HCT116 (cell line): ENCODE measurements at regions not wholly inside any gene's neighbourhood (a gene's known extent, or its start where the extent isn't known, plus 50 kb on each side); places are given as distances from the start of the nearest gene placed in this dataset.

Experiments
- ATAC-seq: fragments of 200-7000 bp; cut with Tn5 transposase; 2 replicates; pipeline ENCODE4 v1.9.1; 2020; ENCODE audit warnings: mild to moderate bottlenecking, moderate library complexity
- BruUV-seq: library from RNA; stranded (reverse); fragments of 400-500 nt; replicated peaks from 2 replicates; lab custom pipeline; 2021; lab: Mats Ljungman, UMichigan
- CTCF ChIA-PET: fragments of 300-600 bp; sonication (Branson Sonifier 250); formaldehyde crosslinking; loops from one replicate; lab custom pipeline; 2021; ENCODE audit warnings: antibody characterized with exemption; lab: Charles Lee
- POLR2A ChIA-PET: fragments of 300-600, 350-600 bp; sonication (Branson Sonifier 250); formaldehyde crosslinking; loops from one replicate; lab custom pipeline; 2021; ENCODE audit warnings: antibody characterized with exemption; lab: Charles Lee
- RAD21 ChIA-PET, 2 experiments: fragments of 300-600 bp; sonication (Branson Sonifier 250); formaldehyde crosslinking; loops; one replicate each; lab custom pipeline; 2023; ENCODE audit warnings: low total read pairs in 2 of 2; ENCODE audit not compliant: uncharacterized antibody in 2 of 2, unreplicated experiment in 2 of 2, low non-redundant PET in 1 of 2; lab: Charles Lee
- DNase-seq: peaks from one replicate; pipeline ENCODE4 v3.0.0-alpha.2; 2010; ENCODE audit warnings: low read depth, low spot score
- H2AFZ ChIP-seq: fragments of 200-600 bp; shearing (Covaris generic), sonication (generic); 2 replicates; pipeline ENCODE4 v1.6.1; 2017; ENCODE audit warnings: low read depth, mixed run types, mixed read lengths, antibody characterized with exemption, low read length; ENCODE audit not compliant: poor library complexity, severe bottlenecking
- H3K27ac ChIP-seq: 2 replicates; pipeline ENCODE4 v1.5.1; 2012; ENCODE audit warnings: low read depth, low read length
- H3K27me3 ChIP-seq: fragments of 200-600 bp; sonication (generic); 2 replicates; pipeline ENCODE4 v1.6.1; 2016; ENCODE audit warnings: mixed run types, low read length, mixed read lengths; ENCODE audit not compliant: insufficient read depth
- H3K36me3 ChIP-seq, 2 experiments: fragments of 200-500 bp in 1 of 2; fragments of 200-600 bp in 1 of 2; sonication (Bioruptor generic) in 1 of 2; sonication (generic) in 1 of 2; 2 replicates each; pipeline versions ENCODE4 v1.5.1 to v1.6.1; 2014 to 2016; ENCODE audit warnings: low read length in 2 of 2, inconsistent platforms in 1 of 2, mixed read lengths in 1 of 2, mixed run types in 1 of 2; ENCODE audit not compliant: insufficient read depth in 2 of 2, control insufficient read depth in 1 of 2
- H3K4me1 ChIP-seq, 2 experiments: fragments of 200-600 bp in 1 of 2; sonication (generic) in 1 of 2; 2 replicates each; pipeline versions ENCODE4 v1.5.1 to v1.6.1; 2012 to 2017; ENCODE audit warnings: low read length in 2 of 2, inconsistent platforms in 1 of 2, mild to moderate bottlenecking in 1 of 2, mixed read lengths in 1 of 2, mixed run types in 1 of 2, moderate library complexity in 1 of 2; ENCODE audit not compliant: insufficient read depth in 2 of 2, control insufficient read depth in 1 of 2
- H3K4me2 ChIP-seq: fragments of 200-600 bp; sonication (generic); 2 replicates; pipeline ENCODE4 v1.6.1; 2017; ENCODE audit warnings: mixed run types, low read length, mixed read lengths
- H3K4me3 ChIP-seq, 2 experiments: fragments of 200-600 bp in 1 of 2; sonication (generic) in 1 of 2; replicated peaks in 1 of 2; 2 replicates each; pipeline ENCODE4 v1.5.1; 2011 to 2016; ENCODE audit warnings: low read length in 2 of 2, control low read depth in 1 of 2, low read depth in 1 of 2, mild to moderate bottlenecking in 1 of 2, mixed read lengths in 1 of 2, mixed run types in 1 of 2
- H3K79me2 ChIP-seq: fragments of 200-600 bp; sonication (generic); 2 replicates; pipeline ENCODE4 v1.6.1; 2017; ENCODE audit warnings: mild to moderate bottlenecking, mixed run types, low read length, moderate library complexity, mixed read lengths; ENCODE audit not compliant: insufficient read depth
- H3K9ac ChIP-seq: fragments of 200-600 bp; sonication (generic); 2 replicates; pipeline ENCODE4 v1.6.1; 2016; ENCODE audit warnings: low read length, mixed read lengths
- H3K9me2 ChIP-seq: fragments of 200-600 bp; sonication (generic), shearing (Covaris generic); 2 replicates; pipeline ENCODE4 v1.6.1; 2017; ENCODE audit warnings: mixed run types, mild to moderate bottlenecking, moderate library complexity; ENCODE audit not compliant: insufficient read depth
- H3K9me3 ChIP-seq, 2 experiments: fragments of 200-500 bp in 1 of 2; fragments of 200-600 bp in 1 of 2; sonication (Bioruptor generic) in 1 of 2; sonication (generic) in 1 of 2; 2 replicates each; pipeline ENCODE4 v1.6.1; 2014 to 2017; ENCODE audit warnings: low read length in 2 of 2, mixed read lengths in 2 of 2, inconsistent platforms in 1 of 2, low read depth in 1 of 2, mild to moderate bottlenecking in 1 of 2, mixed run types in 1 of 2, moderate library complexity in 1 of 2; ENCODE audit not compliant: control insufficient read depth in 1 of 2, insufficient read depth in 1 of 2
- H4K20me1 ChIP-seq: fragments of 200-600 bp; sonication (generic), shearing (Covaris generic); 2 replicates; pipeline ENCODE4 v1.6.1; 2017; ENCODE audit warnings: mixed run types, mild to moderate bottlenecking, moderate library complexity; ENCODE audit not compliant: insufficient read depth
- CBX3 ChIP-seq: IDR thresholded peaks from 2 replicates; pipeline ENCODE4 v1.6.1; 2012; ENCODE audit warnings: low read depth
- CEBPB ChIP-seq: IDR thresholded peaks from 2 replicates; pipeline ENCODE4 v1.6.1; 2012; ENCODE audit warnings: low read depth
- ELF1 ChIP-seq: IDR thresholded peaks from 2 replicates; pipeline ENCODE4 v1.6.1; 2012; ENCODE audit warnings: low read depth, borderline replicate concordance
- EZH2phosphoT487 ChIP-seq: fragments of 200-600 bp; IDR thresholded peaks from 2 replicates; pipeline ENCODE4 v1.6.1; 2018; ENCODE audit warnings: antibody characterized with exemption, borderline replicate concordance
- JUND ChIP-seq: IDR thresholded peaks from 2 replicates; pipeline ENCODE4 v1.6.1; 2012
- POLR2A ChIP-seq: IDR thresholded peaks from 2 replicates; pipeline ENCODE4 v1.7.0; 2011; ENCODE audit warnings: borderline replicate concordance; ENCODE audit not compliant: insufficient read depth, insufficient read length; ENCODE audit errors: extremely low read depth
- POLR2AphosphoS5 ChIP-seq: IDR thresholded peaks from 2 replicates; pipeline ENCODE4 v1.6.1; 2011; ENCODE audit warnings: mild to moderate bottlenecking, low read depth, low read length, moderate library complexity
- SIN3A ChIP-seq: IDR thresholded peaks from 2 replicates; pipeline ENCODE4 v1.6.1; 2012; ENCODE audit warnings: low read depth
- SP1 ChIP-seq: IDR thresholded peaks from 2 replicates; pipeline ENCODE4 v1.6.1; 2012; ENCODE audit warnings: low read depth
- SRF ChIP-seq: IDR thresholded peaks from 2 replicates; pipeline ENCODE4 v1.6.1; 2012; ENCODE audit warnings: low read depth
- TCF7L2 ChIP-seq: IDR thresholded peaks from 2 replicates; pipeline ENCODE4 v1.7.0; 2011; ENCODE audit warnings: borderline replicate concordance, inconsistent platforms; ENCODE audit not compliant: insufficient read depth, insufficient read length; ENCODE audit errors: extremely low read depth
- YY1 ChIP-seq: IDR thresholded peaks from 2 replicates; pipeline ENCODE4 v1.6.1; 2011; ENCODE audit warnings: low read length, low read depth, moderate library complexity, mild to moderate bottlenecking; ENCODE audit not compliant: insufficient replicate concordance; ENCODE audit errors: extremely low read depth
- ZNF274 ChIP-seq: fragments of 200-500 bp; sonication (Bioruptor generic); IDR thresholded peaks from 2 replicates; pipeline ENCODE4 v1.6.1; 2014; ENCODE audit warnings: mild to moderate bottlenecking, low read depth, low read length, inconsistent platforms
- intact Hi-C: fragments of 100-400 bp; cut with micrococcal nuclease; formaldehyde crosslinking; loops from 2 replicates; pipeline ENCODE4 v1.10.0; 2022
- TF ChIP-seq, protein P1 (sequence below): IDR thresholded peaks from 2 replicates; pipeline ENCODE4 v1.6.1; 2012
- TF ChIP-seq, protein P2 (sequence below), 3 experiments: fragments of 200-600 bp in 1 of 3; sonication (generic) in 1 of 3; IDR thresholded peaks in 2 of 3; conservative IDR thresholded peaks in 1 of 3; 2 replicates each; pipeline ENCODE4 v1.5.1; 2012 to 2017; ENCODE audit warnings: low read depth in 2 of 3, low read length in 2 of 3, antibody characterized with exemption in 1 of 3, borderline replicate concordance in 1 of 3, control low read depth in 1 of 3, mild to moderate bottlenecking in 1 of 3, mixed read lengths in 1 of 3, mixed run types in 1 of 3, moderate library complexity in 1 of 3; ENCODE audit not compliant: insufficient read depth in 1 of 3
- TF ChIP-seq, protein P3 (sequence below): IDR thresholded peaks from 2 replicates; pipeline ENCODE4 v1.6.1; 2012; ENCODE audit warnings: low read depth

DNA sequence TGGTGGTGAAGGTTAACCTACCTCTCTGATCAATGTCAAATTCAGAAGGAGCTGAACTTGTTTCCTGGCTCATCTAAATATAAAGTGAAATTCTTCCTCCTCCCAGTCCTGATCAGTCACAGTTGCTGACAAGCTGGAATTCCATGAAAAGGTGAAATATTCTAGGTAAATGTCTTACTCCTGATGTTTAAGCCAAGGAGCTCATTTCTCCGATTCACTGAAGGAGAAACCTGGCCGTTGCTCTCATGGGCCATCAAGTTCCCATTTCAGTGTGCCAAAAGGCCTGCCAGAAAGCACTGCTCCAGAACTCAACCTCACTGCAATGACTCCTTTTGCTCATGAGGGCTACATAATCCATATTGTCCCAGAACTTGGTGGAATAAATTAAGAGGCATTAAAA, 707.5 kb downstream of the GALC start:
- Histone ChIP-seq H3K27me3 (no peaks in the 10 kb centered on the region), H3K27ac (no peak overlapping the region), H3K9me3 (peaks cover 10 to 31% of the 10 kb centered on the region in 2 experiments; a peak in 2 of 4 replicates), H2AFZ (no peak overlapping the region), H3K4me3 (no peak overlapping the region), H4K20me1 (no peaks in the 10 kb centered on the region), H3K9ac (no peak overlapping the region), H3K79me2 (no peaks in the 10 kb centered on the region), H3K4me2 (no peak overlapping the region), H3K36me3 (no peaks in the 10 kb centered on the region), H3K4me1 (no peaks in the 10 kb centered on the region), H3K9me2 (no peaks in the 10 kb centered on the region)
- TF ChIP-seq SP1 (no peak), POLR2A (no peak), SRF (no peak), POLR2AphosphoS5 (no peak), SIN3A (no peak)
- TF ChIP-seq, protein P1, sequence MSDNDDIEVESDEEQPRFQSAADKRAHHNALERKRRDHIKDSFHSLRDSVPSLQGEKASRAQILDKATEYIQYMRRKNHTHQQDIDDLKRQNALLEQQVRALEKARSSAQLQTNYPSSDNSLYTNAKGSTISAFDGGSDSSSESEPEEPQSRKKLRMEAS, result no peak
- no peak for DNase-seq
- ChIA-PET CTCF (no interaction called here), POLR2A (no interaction called here), RAD21 (no interaction called here)
- ATAC-seq, result no peak
- intact Hi-C loops, result no loop called here
- BruUV-seq, result no TSS peak

DNA sequence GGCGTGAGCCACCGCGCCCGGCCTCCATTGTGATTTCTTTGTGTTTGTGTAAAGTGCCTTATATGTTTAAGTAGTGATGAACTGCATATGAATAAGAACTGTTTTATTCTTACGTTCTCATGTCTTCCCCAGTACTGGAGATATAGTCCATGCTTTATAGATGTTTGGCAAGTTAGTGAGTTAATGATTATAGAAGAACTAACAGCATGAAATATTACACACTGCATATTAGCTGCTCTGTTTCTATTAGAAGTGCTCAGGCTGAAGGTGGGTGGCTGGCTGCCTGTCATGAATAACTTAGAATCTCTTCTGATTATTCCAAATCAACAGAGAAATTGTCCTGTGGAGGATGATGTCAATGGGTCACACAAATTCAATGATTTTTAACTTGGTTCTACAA, 709.4 kb downstream of the GALC start:
- Histone ChIP-seq H3K4me3 (no peak overlapping the region), H3K9ac (no peak overlapping the region), H3K27me3 (no peaks in the 10 kb centered on the region), H3K9me2 (no peaks in the 10 kb centered on the region), H2AFZ (no peak overlapping the region), H3K27ac (no peak overlapping the region), H3K4me1 (no peaks in the 10 kb centered on the region), H3K79me2 (no peaks in the 10 kb centered on the region), H4K20me1 (no peaks in the 10 kb centered on the region), H3K36me3 (no peaks in the 10 kb centered on the region), H3K9me3 (peaks cover 10 to 24% of the 10 kb centered on the region in 2 experiments; a peak in 2 of 4 replicates), H3K4me2 (no peak overlapping the region)
- no TSS peak for BruUV-seq
- RAD21 ChIA-PET, result no interaction called here
- ATAC-seq (no peak), DNase-seq (no peak)
- CTCF ChIA-PET, result no interaction called here
- POLR2A ChIA-PET, result no interaction called here
- intact Hi-C loops, result no loop called here
- TF ChIP-seq SRF (no peak), CBX3 (no peak), CEBPB (no peak), ELF1 (no peak), JUND (no peak), TCF7L2 (no peak), POLR2A (no peak), ZNF274 (no peak), SP1 (no peak), YY1 (no peak), EZH2phosphoT487 (no peak)
- TF ChIP-seq, protein P2, sequence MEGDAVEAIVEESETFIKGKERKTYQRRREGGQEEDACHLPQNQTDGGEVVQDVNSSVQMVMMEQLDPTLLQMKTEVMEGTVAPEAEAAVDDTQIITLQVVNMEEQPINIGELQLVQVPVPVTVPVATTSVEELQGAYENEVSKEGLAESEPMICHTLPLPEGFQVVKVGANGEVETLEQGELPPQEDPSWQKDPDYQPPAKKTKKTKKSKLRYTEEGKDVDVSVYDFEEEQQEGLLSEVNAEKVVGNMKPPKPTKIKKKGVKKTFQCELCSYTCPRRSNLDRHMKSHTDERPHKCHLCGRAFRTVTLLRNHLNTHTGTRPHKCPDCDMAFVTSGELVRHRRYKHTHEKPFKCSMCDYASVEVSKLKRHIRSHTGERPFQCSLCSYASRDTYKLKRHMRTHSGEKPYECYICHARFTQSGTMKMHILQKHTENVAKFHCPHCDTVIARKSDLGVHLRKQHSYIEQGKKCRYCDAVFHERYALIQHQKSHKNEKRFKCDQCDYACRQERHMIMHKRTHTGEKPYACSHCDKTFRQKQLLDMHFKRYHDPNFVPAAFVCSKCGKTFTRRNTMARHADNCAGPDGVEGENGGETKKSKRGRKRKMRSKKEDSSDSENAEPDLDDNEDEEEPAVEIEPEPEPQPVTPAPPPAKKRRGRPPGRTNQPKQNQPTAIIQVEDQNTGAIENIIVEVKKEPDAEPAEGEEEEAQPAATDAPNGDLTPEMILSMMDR (IDR thresholded peaks at IDR 0.05 in 2 of 3, conservative IDR thresholded peaks at IDR 0.05 in 1 of 3; ENCODE audit: borderline replicate concordance in 1 of 3, insufficient read depth in 1 of 3, low read depth in 2 of 3, low read length in 2 of 3), result no peak
- TF ChIP-seq, protein P1, result no peak
- TF ChIP-seq, protein P3, sequence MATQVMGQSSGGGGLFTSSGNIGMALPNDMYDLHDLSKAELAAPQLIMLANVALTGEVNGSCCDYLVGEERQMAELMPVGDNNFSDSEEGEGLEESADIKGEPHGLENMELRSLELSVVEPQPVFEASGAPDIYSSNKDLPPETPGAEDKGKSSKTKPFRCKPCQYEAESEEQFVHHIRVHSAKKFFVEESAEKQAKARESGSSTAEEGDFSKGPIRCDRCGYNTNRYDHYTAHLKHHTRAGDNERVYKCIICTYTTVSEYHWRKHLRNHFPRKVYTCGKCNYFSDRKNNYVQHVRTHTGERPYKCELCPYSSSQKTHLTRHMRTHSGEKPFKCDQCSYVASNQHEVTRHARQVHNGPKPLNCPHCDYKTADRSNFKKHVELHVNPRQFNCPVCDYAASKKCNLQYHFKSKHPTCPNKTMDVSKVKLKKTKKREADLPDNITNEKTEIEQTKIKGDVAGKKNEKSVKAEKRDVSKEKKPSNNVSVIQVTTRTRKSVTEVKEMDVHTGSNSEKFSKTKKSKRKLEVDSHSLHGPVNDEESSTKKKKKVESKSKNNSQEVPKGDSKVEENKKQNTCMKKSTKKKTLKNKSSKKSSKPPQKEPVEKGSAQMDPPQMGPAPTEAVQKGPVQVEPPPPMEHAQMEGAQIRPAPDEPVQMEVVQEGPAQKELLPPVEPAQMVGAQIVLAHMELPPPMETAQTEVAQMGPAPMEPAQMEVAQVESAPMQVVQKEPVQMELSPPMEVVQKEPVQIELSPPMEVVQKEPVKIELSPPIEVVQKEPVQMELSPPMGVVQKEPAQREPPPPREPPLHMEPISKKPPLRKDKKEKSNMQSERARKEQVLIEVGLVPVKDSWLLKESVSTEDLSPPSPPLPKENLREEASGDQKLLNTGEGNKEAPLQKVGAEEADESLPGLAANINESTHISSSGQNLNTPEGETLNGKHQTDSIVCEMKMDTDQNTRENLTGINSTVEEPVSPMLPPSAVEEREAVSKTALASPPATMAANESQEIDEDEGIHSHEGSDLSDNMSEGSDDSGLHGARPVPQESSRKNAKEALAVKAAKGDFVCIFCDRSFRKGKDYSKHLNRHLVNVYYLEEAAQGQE, result no peak
